Parathyroid adenoma (tissue), 2 donors: ENCODE measurements at regions not wholly inside any gene's neighbourhood (a gene's known extent, or its start where the extent isn't known, plus 50 kb on each side); places are given as distances from the start of the nearest gene placed in this dataset.

Experiments
- H2AFZ ChIP-seq: fragments of 300-600 bp; sonication (generic); one replicate; pipeline ENCODE4 v1.7.0; 2017; ENCODE audit warnings: antibody characterized with exemption, mild to moderate bottlenecking
- H3K27ac ChIP-seq: fragments of 300-600 bp; sonication (generic); one replicate; pipeline ENCODE4 v1.7.0; 2017
- H3K27me3 ChIP-seq: fragments of 300-600 bp; sonication (generic); one replicate; pipeline ENCODE4 v1.7.0; 2017; ENCODE audit warnings: low read length; ENCODE audit not compliant: control insufficient read depth, insufficient read depth
- H3K36me3 ChIP-seq: fragments of 300-600 bp; sonication (generic); one replicate; pipeline ENCODE4 v1.7.0; 2017; ENCODE audit warnings: low read length; ENCODE audit not compliant: control insufficient read depth, insufficient read depth
- H3K4me1 ChIP-seq: fragments of 300-600 bp; sonication (generic); one replicate; pipeline ENCODE4 v1.7.0; 2017; ENCODE audit warnings: control low read depth
- H3K4me2 ChIP-seq: fragments of 300-600 bp; sonication (generic); one replicate; pipeline ENCODE4 v1.7.0; 2017; ENCODE audit warnings: low read length
- H3K4me3 ChIP-seq: fragments of 300-600 bp; sonication (generic); one replicate; pipeline ENCODE4 v1.7.0; 2017; ENCODE audit warnings: low read depth, low read length
- H3K79me2 ChIP-seq: fragments of 300-600 bp; sonication (generic); one replicate; pipeline ENCODE4 v1.7.0; 2017; ENCODE audit warnings: control low read depth
- H3K9ac ChIP-seq: fragments of 300-600 bp; sonication (generic); one replicate; pipeline ENCODE4 v1.7.0; 2017; ENCODE audit warnings: mild to moderate bottlenecking
- H3K9me3 ChIP-seq: fragments of 300-600 bp; sonication (generic); one replicate; pipeline ENCODE4 v1.7.0; 2017; ENCODE audit warnings: low read length; ENCODE audit not compliant: control insufficient read depth
- TF ChIP-seq, protein P1 (sequence below): fragments of 300-600 bp; sonication (generic); IDR thresholded peaks from one replicate; pipeline ENCODE4 v1.7.0; 2017; ENCODE audit warnings: antibody characterized with exemption, mild to moderate bottlenecking
- donor health status: primary hyperparathyroidism.

DNA sequence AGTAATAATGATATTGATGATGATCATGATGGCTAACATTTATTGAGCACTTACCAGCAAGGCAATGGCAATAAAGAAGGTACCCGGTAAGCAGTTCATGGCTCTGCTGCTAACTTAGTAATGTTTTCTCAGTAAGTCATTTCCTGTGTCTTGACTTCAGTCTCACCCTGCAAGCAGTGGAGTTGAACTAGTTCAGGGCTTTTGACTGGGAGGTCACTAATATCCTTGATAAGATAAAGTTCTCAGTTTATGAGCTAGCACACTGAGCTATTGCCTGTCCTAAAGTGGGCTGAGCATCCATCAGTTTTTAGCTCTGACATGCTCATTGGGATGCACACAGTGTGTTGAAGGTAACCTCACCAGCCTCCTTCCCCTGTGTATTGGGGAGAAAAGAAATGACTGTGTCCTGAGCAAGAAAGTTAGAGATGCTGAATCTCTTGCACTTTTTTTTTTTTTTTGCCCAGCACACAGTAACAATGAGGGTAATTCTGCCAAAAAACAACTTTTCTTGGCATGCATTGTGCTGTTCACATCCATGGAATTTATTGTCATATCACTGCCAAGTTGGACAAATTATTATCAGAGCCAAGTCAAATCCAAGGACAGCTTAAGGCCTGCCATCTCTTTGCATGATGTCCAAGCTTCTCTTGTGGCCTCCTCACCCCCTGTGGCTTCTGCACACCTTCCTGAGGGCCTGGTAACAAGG is 55.5 kb upstream of the GADD45A start:
- TF ChIP-seq, protein P1, sequence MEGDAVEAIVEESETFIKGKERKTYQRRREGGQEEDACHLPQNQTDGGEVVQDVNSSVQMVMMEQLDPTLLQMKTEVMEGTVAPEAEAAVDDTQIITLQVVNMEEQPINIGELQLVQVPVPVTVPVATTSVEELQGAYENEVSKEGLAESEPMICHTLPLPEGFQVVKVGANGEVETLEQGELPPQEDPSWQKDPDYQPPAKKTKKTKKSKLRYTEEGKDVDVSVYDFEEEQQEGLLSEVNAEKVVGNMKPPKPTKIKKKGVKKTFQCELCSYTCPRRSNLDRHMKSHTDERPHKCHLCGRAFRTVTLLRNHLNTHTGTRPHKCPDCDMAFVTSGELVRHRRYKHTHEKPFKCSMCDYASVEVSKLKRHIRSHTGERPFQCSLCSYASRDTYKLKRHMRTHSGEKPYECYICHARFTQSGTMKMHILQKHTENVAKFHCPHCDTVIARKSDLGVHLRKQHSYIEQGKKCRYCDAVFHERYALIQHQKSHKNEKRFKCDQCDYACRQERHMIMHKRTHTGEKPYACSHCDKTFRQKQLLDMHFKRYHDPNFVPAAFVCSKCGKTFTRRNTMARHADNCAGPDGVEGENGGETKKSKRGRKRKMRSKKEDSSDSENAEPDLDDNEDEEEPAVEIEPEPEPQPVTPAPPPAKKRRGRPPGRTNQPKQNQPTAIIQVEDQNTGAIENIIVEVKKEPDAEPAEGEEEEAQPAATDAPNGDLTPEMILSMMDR = no peak
- Histone ChIP-seq H3K4me2 (no peak overlapping the region), H3K4me3 (no peak overlapping the region), H3K36me3 (no peaks in the 10 kb centered on the region), H3K4me1 (peaks cover 22% of the 10 kb centered on the region), H3K27ac (no peak overlapping the region), H3K9me3 (no peaks in the 10 kb centered on the region), H3K79me2 (no peaks in the 10 kb centered on the region), H3K27me3 (no peaks in the 10 kb centered on the region), H3K9ac (no peak overlapping the region), H2AFZ (no peak overlapping the region)

DNA sequence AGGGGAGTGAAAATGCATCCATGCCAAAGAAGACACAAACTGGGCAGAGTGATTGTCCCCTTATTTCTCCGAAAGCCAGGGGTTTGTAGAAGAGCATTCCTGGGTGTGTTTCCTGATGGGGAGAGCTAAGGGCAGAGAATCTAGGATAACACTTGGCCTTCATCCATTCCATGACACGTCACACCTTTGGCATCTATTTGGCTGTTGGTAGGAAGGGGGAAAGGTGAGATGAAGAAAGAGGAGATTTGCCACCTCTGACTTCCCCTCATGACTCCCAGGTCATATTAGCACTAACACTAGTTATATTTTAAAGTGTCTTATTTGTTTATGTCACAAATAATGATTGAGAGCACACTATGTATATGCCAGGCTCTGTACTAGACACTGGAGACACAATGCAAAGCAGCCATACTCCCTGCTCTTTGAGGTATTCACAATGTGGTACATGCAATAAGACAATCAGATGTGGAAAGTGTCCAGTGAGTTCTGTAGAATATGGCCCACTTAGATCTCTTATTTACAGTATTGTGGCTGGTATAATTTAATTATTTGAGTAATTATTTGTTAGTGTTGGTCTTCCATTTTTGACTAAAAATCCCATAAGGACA is 54.5 kb upstream of the GADD45A start:
- Histone ChIP-seq H3K9me3 (no peaks in the 10 kb centered on the region), H3K27ac (no peak overlapping the region), H3K4me2 (no peak overlapping the region), H3K27me3 (no peaks in the 10 kb centered on the region), H3K79me2 (no peaks in the 10 kb centered on the region), H3K9ac (no peak overlapping the region), H3K4me1 (peaks cover 25% of the 10 kb centered on the region), H3K36me3 (no peaks in the 10 kb centered on the region), H3K4me3 (no peak overlapping the region), H2AFZ (no peak overlapping the region)
- TF ChIP-seq, protein P1 = no peak

DNA sequence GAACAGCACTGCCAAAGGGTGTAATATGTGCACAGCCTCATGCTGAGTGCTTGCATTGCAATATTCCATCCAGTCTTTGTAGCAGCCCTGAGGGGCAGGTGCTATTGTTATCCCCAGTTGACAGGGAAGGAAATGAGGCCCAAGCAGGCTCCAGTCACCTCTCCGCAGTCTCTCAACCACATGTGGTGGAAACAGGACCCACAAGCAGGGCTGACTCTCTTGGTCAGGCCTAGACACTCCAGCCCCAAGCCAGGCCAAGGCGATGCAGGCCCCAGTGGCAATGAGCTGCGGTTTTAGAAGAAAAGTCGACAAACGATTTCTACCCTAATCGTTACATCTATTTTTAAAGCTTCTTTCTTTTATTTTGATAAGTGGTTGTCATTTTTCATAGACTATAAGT is 52.6 kb upstream of the GADD45A start:
- H3K4me3 ChIP-seq = no peak overlapping the region
- H3K36me3 ChIP-seq = no peaks in the 10 kb centered on the region
- H3K79me2 ChIP-seq = no peaks in the 10 kb centered on the region
- H3K9ac ChIP-seq = no peak overlapping the region
- H2AFZ ChIP-seq = no peak overlapping the region
- no peak overlapping the region for H3K4me2 ChIP-seq
- H3K9me3 ChIP-seq = no peaks in the 10 kb centered on the region
- H3K27me3 ChIP-seq = no peaks in the 10 kb centered on the region
- TF ChIP-seq, protein P1 = no peak
- peaks cover 23% of the 10 kb centered on the region for H3K4me1 ChIP-seq
- peak overlapping the region; percentile 73 for H3K27ac ChIP-seq

DNA sequence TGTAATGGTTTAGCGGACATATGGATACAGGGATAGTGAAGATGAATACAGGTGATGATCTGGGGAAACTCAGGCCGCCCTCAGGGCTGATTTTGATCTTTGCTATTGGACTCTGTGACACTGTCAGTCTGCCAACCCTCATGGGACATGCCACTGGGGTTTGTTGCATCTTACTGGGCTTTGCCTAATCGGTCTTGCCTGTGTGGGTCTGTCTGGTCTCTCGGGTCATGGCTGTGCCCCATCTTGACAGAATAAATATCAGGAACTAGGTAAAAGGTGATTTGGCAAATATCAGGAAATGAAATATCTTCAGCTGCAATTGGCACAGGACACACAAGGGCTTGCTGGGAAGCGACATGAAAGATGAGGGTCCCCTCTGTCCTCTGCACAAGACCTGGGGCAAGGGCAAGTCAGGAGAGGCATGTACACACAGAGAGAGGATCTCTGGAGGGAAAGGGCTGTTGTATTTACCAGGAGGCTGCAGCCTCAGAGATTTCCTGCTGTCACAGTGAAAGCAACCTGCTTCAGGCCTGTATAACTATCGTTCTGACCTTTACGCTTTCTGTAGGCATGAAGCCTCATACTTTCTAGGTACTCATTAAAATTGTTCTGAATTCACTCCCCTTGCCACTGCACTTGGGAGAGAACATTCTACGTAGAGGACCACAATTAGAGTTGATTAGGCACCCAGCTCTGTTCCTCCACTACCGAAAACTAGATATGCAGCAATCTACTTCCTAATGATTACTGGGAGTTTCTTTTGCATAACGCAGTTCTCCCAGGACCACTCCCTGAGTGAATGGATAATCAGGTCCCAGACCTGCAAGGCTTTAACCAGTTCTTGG is 52.0 kb upstream of the GADD45A start:
- Histone ChIP-seq H3K79me2 (no peaks in the 10 kb centered on the region), H3K9ac (no peak overlapping the region), H3K9me3 (no peaks in the 10 kb centered on the region), H3K4me3 (no peak overlapping the region), H3K36me3 (no peaks in the 10 kb centered on the region), H3K27ac (peak overlapping the region; percentile 73), H2AFZ (peak overlapping the region; percentile 8), H3K4me1 (peaks cover 23% of the 10 kb centered on the region), H3K27me3 (no peaks in the 10 kb centered on the region), H3K4me2 (no peak overlapping the region)
- TF ChIP-seq, protein P1 = no peak
